NCI-H2107 treated with DMSO at 0.1 percent for 48 hours (cell line): ENCODE measurements at regions not wholly inside any gene's neighbourhood (a gene's known extent, or its start where the extent isn't known, plus 50 kb on each side); places are given as distances from the start of the nearest gene placed in this dataset.

Experiments used
- DNase-seq: peaks from one replicate; lab custom pipeline; 2025; ENCODE audit not compliant: unreplicated experiment; lab: John Stamatoyannopoulos, UW

DNA sequence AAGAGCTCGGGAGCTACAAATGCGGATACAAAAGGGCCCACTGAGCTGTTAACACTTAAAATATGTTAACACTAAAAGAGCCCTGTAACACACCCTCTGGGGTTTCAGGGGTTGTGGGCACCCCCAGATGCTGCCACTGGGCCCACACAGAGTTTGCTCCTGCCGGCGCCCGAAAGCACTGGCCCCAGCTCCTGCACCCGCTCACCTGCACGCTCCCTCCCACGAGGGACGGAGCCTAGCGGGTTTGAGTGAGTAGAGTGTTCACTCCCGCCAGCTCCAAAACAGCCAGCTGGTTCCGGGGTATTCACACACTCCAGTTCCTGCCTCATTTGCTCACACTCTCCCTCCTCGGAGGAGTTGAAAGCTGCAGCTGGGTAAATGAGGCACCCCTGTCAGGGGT, 357.7 kb downstream of the ETNK1 start:
- no peak for DNase-seq

DNA sequence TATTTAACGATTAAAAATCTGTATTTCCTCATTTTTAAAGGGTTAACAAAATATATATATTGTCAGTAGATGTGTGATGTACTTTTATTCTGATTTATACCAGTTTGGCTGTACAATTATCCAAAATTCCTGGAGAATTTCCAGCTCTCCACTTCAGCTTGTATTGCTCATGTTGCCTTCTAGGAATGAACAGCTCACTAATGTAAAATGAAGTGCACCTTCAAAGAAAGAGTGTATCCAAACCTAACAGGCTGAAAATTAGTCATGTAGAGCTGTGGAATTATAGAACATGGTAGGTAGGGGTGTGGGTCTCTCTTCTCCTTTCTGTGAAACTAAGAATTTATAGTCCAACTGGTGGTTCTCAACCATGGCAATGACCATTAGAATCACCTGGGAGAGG, 362.0 kb downstream of the ETNK1 start:
- no peak for DNase-seq

DNA sequence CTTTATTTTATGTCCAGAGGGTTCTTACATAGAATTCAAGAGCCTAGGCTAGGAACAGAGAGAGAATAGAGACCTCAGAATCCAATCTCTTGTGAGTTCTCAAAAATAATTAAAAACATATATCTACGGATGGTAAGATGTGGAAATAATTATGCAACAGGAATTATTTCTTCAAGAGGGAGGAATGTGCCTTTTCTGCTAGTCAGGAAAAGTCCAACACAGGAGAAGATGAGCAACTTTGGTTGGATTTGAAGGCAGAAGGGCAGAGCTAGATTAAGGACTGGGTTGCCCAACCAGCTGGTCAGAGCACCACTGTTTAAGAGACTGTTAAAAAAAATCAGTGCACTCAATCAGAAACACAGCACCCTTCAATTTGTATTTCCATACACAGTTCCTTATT, 365.5 kb downstream of the ETNK1 start:
- DNase-seq = no peak

DNA sequence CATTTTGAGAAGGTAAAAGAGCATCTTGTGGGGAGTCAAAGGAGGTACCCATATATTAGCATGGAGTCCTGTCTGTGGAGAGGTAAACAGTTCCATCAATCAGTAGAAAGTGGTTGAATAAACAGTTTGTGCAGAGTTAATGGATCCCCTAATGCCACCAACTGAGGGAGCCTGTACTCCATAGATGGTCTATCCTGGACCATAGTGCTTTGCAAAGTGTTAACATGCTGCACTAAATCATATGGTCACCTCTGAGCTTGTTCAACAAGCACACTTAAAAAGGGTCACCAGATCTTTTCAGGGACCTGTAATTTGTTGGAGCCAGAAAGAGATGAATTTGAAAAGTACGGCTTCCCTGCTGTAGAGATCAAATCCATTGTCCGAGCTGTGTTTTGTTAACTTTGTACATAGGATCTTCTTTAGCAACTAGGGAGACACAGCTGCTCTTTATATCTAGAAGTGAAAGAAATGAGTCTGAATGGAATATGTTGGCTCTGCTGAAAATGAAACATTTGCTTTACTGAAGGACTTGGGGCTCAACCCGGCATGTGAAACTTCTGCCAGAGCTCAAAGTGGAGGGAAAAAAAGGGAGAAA, 366.4 kb downstream of the ETNK1 start:
- no peak for DNase-seq

DNA sequence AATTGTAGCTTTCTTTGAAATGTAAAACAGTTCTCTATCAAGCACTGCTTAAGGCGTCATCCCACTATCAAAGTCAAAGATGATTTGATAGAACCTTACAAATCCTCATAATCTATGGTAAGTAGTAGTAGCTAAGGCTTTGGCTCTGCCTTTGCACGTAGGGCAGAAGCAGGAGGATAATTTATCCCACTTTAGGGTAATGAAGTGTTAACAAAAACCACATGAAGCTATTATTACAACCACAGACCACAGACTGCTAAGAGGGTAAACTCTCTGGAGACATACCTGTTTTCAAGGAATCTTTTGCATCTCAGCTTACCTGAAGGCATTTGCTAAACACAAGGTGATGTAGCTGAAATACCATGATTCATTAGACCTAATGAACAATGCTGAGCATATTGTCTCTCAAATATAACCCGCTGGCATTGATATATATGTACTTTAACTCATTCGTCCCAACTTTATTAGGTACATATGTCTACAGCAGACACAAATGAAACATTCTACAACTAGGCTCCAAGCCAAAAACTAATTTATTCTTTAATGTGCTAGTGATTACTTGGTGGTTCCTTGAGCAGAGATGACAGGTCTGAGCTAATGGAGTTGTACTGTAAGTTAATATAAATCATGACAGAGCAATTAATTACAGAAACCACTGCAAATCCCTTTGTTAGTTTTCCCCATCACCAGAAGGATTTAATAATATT, 368.8 kb downstream of the ETNK1 start:
- DNase-seq = peak; percentile 71

DNA sequence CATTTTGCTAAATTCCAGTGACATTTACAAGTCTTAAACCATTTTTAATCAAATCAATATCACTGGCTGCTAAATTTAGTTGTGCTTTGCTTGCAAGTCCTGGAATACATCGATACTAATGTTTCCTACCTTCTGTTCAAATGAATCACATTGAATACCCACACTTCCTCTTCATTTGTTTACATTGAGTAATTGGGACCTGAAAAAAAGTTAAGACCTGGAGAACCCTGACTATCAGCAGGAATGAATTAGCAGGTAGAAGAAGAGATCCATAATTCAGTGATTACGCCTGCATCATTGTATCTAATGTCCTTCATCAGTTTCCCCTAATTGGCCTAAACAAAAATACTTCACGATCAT, 369.3 kb downstream of the ETNK1 start:
- no peak for DNase-seq

DNA sequence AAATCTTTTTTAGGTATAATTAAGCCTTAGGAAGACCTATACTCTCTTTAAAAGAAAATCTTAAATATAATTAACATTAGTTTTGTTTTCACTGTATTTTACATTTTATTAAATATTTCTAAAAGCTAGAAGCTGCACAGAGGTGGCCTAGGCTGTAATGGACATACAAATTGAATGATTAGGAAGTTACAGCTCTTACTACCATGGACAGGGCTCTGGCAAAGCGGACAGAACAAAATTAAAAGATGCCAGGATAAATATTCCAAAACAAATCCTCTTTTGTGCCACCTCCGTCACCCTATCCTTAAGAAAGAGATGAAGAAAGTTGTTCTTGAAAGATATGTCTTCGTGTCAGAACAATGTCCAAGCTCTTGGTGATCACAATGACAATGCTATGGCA, 376.5 kb downstream of the ETNK1 start:
- no peak for DNase-seq

DNA sequence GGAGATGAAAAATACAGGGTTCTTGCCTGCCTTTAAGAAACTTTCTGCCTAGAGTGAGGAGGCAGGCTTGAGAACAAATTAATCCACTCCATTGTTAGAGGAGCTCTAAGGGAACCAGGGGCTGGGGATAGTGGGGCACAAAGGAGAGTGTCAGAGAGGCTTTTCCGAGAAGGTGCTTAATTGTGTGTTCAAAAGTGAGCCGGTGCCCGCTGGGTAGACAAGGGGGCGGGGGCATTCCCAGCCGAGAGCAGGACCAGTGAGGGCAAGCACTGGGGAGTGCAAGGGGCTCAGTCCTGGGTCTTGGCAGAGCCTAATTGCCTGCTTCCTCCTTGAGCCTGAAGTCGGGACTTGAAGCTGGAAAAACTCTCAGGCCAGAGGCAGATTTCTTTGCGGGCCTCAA, 377.4 kb downstream of the ETNK1 start:
- no peak for DNase-seq

DNA sequence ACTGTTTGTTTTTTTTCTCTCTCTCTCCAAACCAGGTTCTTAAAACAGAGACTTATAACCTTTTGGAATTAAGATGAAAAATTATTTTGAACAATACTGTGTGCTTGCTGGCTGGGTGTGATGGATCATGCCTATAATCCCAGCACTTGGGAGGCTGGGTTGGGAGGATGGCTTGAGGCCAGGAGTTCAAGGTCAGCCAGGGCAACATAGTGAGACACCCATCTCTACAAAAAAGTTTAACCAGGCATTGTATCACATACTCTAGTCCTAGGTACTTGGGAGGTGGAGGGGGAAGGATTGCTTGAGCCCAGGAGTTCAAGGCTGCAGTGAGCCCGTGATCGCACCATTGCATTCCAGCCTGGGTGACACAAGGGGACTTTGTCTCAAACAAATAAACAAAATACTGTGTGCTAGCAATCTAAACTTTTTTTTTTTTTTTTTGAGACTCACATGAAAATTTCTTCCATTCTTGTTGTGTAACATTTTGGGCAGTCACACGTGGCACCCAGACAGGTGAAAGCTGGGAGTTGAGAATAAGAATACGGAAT, 379.6 kb downstream of the ETNK1 start:
- no peak for DNase-seq

DNA sequence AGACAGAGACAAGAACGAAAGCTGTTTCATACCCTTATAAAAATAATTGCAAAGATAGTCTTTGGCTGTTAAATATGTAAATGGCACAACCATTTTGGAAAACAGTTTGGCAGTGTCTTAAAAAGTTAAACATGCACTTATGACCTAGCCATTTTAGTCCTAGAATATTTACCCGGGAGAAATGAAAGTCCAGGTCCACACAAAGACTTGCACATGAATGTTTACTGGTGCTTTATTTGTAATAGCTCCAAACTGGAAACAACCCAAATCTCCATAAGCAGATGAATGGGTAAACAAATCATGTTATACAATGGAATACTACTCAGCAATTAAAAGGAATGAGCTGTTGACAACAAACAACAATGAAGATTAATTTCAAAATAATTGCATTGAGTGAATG, 380.4 kb downstream of the ETNK1 start:
- DNase-seq = no peak

DNA sequence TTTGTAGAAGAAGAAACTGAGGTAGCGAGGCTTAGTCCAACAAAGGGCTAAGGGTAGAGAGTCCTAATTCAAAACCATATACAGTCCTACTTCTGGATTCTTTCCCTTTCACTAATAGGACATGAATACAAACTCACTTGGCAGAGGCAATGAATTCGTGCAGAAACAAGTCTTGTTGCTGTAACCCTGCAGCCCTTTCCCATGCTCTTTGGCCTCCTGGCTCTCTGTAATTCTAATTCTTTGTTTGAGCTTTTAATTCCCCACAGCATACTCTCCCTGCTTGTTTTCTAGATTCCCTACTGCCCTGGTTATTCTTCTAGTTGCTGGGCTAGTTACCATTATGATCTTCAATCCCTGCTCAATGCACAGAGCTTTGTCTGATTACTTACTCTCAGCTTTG, 381.4 kb downstream of the ETNK1 start:
- no peak for DNase-seq

DNA sequence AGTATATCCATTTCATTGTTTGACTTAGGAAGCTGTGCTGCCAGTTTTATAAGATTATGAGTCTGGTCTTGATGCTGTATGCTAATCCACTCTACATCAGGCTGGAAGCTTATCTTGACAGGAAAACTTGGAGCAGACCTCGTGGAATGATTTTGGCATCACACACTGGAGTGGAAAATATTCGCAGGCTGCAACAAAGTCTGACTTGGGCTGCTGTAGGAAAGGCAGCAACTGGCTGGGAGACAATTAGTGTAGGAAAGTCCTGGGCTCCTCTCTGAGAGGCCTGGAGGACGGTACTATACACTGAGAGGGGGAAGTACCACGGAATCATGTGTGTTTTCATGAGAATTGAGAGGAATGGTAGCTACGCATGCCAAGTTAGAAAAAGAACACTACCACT, 383.7 kb downstream of the ETNK1 start:
- DNase-seq = no peak

DNA sequence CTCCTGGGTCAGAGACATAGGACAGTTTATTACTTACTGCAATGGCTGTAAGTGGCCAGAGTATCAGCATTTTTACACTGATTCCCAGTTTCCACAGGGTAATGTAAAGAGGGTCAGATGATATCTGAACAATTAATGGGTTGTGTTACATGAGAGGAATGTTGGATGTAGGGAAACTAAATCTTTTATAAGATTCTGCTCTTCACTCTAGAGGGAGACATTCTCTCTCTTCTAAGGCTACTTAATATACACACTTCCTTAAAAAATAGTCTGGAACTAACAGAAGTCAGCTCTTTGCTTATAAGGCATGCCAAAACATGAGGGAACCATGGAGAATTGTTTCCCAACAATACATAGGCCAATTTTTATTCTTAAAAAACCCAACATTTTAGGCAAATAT, 389.8 kb downstream of the ETNK1 start:
- no peak for DNase-seq

DNA sequence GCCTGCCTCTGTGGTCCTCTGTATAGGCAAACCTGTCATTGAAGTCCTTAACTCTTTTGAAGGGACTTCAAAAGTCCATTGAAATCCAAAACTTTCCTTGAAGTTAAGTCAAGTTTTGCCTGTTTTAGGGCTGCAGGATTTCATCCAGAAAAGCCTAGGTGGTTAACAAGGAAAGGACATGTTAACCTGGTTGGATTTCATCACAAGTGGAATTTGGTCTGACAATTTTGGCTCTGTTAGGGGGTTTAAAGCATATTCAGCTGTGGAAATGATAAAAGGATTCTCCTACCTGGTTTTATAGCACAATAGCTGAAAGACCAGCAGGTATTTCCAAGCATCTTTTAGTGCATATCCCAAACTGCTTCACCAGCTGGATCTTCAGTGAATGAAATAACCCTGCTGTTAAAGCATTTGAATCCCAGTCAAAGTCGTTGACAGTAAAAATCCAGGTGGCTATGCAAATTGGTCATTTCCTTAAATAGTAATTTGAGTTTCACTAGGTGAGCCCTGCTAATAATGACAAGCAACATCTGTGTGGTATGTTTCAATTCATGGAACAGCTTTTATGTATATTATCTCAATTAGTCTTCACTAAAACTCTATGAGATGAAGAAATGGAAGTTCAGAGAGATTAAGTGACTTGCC, 400.5 kb downstream of the ETNK1 start:
- no peak for DNase-seq

DNA sequence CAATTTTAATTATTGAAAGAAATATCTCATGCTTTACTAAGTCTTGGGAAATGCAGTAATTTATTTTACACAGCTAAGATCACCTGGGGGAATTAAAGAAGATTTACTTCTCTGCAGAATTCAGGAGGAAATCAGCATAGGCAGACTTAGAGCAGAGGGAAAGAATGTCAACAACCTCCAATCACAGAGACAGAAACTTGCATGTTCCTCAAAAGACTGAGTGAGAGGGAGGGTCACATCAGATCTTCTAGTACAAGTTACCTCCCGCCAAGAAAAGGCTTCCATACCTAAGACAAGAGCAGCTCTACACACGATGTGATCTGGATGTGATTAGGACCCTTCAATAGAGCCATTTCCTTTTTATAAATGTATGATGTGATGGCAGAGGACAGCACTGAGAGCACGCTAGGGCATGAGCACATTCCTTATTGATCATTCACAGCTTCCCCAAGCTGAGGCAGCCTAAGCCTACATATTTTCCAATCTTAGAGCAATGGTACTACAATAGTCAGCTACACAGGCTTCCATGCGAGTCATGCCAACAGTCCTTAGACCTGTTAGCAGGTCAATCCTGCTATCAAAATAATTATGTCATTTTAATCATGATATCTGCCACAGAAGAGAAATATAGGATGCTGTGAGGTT, 403.3 kb downstream of the ETNK1 start:
- no peak for DNase-seq

DNA sequence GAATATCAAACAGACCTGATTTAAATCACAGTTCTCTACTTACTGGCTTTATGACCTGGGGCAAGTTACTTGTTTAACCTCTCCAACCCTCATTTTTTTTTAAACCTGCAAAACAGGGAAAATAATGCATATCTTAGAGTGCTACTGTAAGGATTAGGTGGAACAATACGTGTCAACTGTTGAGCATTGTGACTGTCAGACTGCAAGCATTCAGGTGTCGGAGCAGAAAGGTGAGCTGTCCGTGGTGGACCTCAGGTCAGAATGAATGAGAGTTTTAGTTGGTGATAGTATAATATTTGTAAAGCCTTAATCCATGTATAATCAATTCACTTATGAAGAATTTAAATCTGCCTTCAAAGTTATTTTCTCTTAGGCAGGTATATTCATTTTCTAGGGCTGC, 404.2 kb downstream of the ETNK1 start:
- DNase-seq = no peak

DNA sequence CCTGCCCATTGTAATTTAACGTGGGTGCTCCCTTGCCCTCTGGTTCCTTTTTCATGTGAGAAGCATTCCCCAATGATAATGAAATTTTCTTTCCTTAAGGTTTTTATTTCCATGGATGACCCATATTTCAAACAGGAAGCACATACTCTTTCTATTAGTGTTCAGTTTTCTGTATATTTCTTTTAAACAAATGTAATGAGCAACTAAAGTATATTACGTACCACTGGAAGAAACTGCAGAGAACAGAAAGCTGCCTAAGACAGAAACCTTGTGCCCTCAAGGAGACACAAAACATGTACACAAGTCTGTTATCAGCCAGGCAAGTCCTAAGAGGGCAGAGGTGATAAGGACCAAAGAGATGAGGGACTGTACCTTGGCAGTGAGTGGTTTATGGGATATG, 414.9 kb downstream of the ETNK1 start:
- DNase-seq = no peak

DNA sequence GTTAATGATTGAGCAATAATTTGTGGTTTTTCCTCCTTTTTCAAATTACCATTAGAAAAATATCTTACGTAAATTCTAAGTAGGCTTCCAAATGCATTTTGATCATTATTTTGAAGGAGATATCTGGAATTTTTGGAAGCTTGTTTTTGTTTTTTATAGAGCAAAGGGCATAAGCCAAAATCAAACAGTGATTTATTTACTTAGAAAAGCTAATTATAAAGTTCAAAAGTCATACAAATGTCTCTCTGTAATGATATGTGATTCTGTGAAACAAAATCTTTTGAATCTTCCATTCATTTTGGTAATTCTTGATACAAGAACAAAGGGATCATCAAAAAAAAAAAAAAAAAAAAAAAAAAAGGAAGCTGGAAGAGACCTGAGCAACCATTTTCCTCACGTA, 416.8 kb downstream of the ETNK1 start:
- no peak for DNase-seq

DNA sequence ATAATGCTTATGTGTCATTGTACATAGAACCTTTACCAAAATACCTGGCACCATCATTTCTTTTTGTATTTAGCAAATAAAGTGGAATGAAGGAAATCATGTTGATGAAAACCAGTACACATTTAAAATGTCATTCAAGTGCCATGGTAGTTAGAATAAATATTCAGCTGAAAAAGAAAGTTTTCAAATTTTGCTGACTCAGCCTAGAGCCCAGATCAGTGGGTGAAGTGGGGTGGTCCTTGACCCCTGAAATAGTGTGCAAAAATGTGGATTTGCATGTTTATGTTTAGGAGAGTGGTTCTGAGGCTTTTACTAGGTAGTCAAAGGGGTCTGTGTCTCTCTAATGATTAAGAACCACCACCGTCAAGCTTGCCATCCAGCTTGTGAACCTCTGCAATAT, 418.7 kb downstream of the ETNK1 start:
- no peak for DNase-seq

DNA sequence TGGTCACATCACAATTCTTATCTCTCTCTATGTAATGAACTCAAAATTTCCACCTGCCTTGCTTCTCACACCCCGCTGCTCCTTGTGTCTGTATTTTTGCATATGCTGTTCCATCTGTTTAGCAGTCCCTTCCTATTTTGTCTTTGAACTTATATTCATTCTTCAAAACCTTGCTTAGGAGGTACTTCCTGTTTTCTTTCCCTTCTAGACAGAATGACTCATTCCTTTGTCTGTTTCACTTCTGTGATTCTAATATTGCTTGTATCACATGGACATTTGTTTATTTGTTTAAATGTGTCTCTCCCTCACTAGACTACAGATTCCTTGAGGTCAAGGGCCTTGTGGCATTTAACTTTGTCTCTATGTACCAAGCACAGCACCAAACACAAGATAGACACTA, 424.2 kb downstream of the ETNK1 start:
- no peak for DNase-seq

DNA sequence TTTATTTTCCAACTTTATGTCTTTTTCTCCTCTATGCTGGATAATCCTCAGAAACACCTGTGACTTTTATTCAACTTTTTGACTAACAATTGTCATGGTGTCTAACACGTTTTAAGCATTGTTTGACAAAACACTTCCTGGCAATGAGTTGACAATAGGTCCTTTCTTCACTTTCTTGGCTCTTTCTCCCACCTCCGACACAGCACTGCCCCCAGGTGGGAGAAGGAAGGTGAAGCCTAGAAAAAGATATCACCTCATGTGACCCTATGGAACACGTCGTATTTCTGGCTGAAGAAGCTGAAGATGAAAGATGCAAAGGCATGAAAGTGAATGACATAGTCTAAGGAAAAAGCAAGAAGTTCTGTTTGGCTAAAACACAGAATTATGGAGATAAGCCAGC, 430.0 kb downstream of the ETNK1 start:
- DNase-seq = peak; percentile 14

DNA sequence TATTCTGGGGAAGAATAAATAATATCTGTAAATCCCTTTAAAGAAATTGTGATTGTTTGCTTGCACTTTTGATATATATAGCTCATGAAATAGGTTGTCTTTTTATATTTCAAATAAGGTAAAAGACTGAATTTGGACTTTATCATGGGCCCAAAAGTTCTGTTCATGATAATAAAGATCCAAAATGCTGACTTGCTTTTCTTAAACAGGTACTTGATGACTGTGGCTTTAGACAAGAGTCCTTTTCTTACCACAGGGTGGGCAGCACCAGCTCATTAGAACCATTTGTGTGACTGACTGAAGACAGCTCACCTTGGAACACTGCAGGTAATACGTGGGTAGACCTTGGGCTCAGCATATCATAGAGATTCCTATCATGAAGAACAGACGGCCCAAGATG, 432.6 kb downstream of the ETNK1 start:
- DNase-seq = no peak
